HG03521 (cell line): ENCODE measurements at regions not wholly inside any gene's neighbourhood (a gene's known extent, or its start where the extent isn't known, plus 50 kb on each side); places are given as distances from the start of the nearest gene placed in this dataset.
"Not testable (repeated sequence)": the region's sequence is repeated elsewhere in the genome, so short reads cannot be mapped to it uniquely, and the experiment has no call there.

Experiments
- ATAC-seq: cut with Tn5 transposase; IDR thresholded peaks from one replicate; pipeline ENCODE4 v1.9.1; 2021; ENCODE audit warnings: mild to moderate bottlenecking, moderate library complexity; ENCODE audit not compliant: unreplicated experiment

DNA sequence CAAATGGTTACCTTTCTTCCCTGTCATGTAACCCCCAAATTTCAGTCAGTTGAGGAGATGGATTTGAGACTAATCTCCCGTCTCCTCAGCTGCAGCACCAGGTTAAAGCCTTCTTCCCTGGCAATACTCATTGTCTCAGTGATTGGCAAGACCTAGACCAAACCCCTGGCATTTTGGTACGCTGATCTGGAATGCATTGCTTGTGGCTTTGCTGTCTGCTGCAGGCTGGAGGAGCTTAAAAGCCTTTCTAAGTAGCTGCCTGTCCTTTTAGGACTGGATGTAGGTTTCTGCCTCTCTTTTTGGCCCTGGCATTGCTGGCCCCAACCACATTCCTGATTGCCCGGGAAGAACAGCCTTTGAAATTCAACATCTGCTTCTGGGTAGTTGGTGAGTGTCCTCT is 729.6 kb upstream of the GJE1 start:
- ATAC-seq = no peak

DNA sequence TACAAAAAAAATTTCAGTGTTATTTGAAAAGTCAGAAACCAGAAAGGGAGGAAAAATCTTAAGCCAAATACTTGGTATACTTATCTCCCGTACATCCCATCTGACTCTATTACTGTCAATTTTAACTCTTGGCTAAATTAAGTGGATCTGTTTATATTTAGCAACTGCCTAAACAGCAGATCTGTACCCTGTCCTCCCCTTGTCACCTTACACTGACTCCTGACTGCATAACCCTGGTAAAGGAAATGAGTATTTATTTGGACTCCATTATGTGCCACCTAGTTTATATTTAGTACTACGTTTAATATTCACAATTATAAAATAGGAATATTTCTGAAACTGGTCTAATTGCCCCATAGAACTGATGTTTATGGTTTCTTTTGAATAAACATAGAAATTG is 730.2 kb upstream of the GJE1 start:
- no peak for ATAC-seq

DNA sequence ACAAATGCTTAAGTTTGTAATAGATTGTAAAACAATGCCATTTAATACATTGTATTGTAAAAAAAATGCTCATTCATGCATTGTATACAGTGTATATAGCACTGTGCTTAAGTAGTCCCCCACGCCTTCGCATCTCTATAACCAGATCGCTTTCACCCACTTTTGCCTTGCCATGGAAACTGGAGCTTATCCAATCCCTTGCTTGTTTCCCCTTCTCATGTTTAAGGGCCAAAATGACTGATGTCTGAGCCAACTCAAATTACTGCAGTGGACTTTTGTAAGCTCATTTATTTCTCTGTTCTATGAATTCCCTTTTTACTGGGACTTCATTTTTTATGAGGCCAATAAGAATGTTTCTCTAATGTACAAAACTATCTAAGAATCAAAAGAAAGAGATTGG is 730.9 kb upstream of the GJE1 start:
- ATAC-seq = no peak

DNA sequence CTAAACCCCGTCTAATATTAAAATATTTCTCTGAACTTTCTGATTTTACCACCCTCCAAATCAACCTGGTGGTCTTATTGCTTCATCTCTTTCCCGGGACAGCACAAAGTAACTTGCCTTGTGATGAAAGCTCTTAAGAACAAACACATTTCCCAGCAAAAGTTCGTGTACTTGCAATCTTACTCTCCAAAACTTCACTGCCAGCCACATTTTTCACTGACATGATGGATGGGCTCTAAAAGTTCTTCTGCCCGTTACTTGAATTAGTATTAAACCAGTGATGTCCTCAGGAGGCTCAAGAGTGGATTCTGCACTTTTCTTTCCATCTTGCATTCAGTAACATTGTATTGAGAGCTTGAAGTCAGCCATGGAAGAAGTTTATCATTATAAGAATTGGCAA is 731.6 kb upstream of the GJE1 start:
- ATAC-seq = no peak

DNA sequence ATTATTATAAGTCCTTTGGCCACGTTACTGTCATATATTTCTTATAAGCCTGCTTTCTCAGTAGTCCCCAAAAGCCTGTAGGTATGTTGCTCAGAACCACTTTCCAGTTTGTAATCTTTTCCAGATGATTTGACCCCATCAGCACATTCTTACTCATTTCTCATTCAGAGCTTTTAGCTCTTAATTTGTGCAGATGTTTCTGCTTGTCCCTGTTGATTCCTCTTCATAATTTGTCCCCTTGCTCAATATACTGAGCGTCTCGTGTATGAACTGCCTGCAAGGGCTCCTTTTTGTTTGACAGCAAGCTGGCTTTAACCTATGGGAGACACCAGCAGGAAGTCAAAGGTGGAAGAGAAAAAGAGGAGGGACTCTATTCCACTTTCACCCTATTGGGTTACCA is 733.8 kb upstream of the GJE1 start:
- ATAC-seq = no peak

DNA sequence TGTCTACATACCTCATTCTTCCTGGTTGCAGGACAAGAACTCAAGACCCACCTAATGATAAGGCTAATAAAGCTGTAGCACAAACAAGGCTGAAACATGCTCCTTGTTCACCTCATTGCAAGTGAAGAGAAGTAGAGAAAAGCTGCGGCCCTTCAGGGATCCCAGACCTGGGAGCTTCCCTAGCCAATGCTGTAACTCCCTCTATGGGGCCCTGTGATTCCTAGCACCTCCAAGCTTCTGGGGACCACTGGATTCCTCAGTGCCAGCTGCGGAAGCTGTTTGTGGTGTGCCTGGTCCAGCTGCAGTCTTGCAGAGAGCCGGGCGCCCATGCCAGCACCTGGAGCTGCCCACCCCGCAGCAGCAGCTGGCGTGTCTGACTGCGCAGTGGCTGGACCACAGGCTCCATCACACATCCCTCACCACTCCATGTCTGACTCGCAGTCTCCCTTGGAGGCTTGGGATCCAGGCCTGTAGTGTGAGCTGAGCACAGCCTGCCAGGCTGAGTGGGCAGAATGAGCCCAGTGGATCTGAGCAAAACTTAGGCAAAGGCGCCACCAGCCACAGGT is 737.2 kb upstream of the GJE1 start:
- no peak for ATAC-seq

DNA sequence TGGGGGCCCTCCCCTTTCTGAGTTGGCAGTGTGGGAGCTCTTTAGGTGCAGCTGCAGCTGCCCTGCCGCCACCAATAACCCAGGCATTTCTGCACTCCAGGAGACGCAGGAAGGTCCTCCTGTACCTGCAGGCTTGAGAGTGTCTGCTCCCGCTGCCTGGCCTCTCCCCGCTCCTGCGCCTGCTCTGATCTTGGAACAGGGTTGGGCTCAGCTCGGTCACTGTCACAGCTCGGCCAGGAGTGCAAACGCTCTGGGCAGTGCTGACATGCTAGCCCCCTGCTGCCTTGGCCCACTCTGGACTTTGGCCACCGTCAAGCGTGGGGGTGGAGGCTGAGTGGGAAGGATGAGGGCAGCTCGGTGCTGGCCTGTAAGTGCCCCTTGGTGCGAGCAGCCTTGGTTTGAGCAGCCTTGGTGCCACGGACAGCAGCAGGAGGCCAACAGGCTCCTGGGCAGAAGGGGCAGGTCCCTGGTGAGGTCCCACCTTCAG is 738.1 kb upstream of the GJE1 start:
- no peak for ATAC-seq

DNA sequence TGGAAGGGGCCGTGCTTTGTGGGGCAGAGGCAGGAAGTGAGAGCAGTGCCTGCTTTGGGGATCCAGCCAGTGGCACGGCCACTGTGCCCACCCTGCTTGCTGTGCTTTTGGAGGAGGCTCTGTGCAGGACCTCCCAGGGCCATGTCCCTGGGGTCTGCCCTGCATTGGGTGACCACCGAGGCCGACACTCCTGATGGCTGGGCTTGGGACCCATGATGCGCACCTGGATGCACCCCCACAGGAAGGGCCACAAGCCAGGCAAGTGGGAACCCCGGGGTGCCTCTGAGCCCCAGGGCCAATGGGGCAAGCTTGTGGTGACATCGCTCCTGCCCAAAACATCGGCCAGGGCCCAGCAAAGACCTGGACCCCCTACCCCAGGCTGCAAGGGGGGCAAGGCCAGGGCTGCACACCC is 738.6 kb upstream of the GJE1 start:
- ATAC-seq = no peak

DNA sequence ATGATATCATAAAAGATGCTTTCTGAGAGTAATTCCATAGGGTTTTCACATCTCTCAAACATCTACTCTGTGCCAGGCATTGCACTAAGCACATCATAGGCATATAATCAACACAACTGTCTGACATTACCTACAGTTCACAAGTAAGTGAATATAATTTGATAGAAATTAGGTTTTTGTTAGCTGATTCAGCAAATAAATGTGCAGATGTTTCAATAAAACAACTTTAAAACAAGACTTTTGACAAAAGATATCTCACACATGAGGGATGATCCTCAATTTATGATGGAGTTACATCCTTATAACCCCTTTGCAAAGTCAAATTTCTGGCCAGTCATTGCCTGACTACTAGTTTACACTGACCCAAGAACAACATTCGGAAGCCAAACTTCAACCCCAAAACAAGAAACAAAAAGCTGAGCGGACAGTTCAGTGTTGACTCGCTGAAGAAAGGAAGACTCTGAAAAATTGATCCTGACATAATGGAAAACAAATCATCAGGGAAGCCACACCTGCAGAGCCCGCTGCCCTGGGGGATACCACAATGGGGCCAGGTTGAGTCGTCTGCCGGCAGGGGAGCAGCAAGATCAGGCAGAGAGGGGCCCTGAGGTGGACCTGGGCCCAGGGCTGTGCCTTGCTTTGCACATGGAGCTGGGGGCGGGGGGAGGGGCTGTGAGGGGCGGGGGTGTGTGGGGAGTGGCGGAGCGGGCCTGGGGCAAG is 739.2 kb upstream of the GJE1 start:
- no peak for ATAC-seq

DNA sequence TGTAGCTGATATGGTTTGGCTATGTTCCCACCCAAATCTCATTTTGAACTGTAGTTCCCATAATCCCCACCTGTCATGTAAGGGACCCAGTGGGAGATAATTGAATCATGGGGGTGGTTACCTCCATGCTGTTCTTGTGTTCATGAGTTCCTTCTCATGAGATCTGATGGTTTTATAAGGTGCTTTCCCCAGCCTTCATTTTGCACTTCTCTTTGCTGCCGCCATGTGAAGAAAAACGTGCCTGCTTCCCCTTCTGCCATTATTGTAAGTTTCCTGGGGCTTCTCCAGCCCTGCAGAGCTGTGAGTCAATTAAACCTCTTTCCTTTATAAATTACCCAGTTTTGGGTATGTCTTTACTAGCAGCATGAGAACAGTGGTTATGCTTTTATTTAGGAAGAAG is 741.6 kb upstream of the GJE1 start:
- not testable (repeated sequence) for ATAC-seq

DNA sequence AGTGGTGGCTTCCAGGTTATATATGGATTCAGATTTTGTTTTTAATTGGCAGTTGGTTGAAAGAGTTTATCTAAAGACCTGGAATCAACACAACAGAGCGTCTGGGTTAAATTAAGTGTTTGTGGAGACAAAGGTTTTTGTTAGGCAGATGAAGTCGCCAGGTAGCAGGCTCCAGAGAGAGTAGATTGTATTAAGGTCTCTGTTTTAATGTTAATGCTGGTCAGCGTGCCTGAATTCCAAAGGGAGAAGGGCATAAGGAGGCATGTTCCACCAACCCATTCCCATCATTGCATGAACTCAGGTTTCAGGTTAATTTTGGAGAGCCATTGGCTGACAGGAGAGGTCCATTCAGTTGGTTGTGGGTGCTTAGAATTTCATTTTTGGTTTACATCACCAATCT is 744.1 kb upstream of the GJE1 start:
- no peak for ATAC-seq

DNA sequence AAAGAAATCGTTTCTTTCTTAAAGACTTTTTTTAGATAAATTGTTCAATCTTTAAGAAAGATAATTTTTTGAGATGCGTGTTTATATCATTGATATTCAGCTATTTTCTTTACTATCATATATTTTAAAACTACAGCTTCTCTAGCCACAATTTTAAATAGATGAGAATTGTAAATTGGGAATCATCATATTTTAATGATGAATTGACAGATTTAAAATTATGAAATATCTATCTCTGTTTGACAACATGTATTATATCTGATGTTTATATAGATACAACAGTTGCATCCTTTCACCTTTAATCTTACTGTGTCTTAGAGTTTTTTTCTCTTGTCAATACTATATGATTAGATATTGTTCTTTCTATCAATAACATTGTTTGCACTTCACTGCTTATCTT is 762.3 kb upstream of the GJE1 start:
- no peak for ATAC-seq

DNA sequence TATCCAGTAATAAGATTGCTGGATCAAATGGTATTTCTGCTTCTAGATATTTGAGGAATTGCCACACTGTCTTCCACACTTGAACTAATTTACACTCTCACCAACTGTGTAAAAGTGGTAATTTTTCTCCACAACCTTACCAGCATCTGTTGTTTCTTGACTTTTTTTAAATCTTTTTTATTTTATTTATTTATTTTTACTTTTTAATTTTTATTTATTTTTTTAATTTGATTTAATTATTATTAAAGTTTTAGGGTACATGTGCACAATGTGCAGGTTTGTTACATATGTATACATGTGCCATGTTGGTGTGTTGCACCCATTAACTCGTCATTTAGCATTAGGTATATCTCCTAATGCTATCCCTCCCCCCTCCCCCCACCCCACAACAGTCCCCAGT is 765.9 kb upstream of the GJE1 start:
- ATAC-seq = not testable (repeated sequence)

DNA sequence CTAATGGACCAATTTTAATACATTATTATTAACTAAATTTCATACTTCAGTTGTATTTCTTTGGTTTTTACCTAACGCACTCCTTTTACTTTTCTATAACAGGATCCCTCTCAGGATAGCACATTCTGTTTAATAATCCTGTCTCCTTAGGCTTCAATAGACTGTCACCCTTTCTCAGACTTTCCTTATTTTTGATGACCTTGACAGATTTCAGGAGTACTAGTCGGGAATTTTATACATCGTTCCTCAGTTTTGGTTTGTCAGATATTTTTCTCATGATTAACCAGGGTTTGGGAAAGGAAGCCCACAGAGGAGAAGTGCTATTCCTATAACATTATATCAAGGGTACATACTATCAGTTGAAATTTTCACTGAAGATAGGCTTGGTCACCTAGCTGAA is 768.0 kb upstream of the GJE1 start:
- ATAC-seq = no peak

DNA sequence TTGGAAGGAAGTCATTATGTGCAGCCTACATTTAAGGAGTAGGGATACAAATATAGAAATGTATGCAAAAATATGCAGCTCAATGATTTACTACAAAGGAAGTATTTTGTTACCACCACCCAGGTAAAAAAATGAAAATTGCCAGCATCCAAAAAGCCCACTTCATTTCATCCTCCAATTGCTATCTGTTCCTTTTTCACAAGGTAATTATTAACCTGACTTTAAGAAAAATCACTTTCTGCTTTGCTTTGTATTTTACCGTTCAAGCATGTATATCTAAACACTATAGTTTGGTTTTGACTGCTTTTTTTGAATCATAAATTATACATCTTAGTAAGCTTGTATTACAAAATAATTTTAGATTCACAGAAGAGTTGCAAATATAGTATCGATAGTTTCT is 768.5 kb upstream of the GJE1 start:
- ATAC-seq = no peak

DNA sequence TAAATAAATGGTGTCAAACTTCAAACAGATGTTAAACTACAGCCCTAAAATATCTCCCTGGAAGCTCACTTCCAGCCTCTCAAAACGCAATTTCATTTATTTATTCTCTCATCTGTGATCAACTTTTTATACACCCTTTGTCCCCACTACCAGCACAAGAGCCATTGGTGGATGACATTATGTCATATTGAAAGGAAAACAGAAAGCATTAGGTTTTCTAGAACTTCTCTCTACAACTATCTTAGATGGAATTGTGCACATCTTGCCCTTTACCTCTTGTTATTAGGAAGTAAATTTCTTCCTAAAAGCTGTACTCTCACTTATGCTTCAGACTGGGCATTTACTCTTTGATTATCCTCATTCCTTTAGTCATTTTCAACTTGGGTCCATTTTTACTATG is 771.2 kb upstream of the GJE1 start:
- ATAC-seq = no peak

DNA sequence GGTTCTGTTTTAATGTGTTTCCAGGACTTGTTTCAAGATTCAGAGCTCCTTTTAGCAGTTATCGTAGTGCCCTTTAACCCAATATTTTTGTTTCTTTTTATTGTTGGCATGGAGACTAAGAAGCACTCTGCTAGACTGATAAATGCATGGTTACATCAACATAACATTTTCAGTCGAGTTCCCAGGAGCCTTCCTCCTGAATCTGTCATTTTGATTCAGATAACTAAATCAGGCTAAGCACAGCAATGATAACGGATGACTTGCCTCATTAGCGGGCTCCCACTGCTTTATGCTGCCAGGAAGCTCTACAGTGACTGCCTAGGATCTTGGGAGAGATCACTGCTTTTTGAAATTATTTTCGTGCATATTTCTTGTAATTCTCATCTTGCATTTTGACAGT is 772.8 kb upstream of the GJE1 start:
- ATAC-seq = no peak

DNA sequence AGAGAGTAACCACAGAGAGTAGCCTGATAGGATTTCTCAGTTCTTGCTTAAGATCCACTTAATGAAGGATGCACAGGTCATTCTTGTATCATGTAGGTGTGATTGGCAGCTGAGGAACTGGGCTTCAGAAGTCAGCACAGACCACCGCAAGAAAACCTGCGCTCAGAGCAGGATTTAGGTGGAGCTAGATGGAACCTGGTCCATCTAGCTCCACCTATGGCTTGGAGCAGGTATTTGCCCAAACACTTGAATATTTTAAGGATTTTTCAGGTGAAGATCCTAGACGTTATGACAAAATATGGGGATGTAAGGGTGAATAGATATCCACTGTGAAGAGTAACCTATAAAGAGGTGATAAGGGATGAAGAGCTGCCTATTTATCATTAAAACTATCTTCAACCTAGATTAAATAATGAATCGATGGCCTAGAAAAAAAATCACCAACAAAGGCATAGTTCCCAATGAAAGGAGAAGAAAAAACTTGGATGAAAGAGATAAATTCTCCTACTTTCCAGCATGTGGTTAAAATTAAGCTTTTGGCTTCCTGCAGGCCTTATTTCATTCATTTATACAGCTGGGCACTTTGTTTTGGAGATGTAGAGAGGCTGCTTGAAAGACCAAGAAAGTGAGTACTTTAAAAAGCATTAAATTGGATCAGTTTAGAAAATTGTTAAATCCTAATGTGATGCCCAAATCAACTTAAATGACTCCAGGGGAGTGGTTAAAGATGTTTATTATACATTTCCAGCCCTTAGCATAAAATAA is 778.4 kb upstream of the GJE1 start:
- ATAC-seq = no peak

DNA sequence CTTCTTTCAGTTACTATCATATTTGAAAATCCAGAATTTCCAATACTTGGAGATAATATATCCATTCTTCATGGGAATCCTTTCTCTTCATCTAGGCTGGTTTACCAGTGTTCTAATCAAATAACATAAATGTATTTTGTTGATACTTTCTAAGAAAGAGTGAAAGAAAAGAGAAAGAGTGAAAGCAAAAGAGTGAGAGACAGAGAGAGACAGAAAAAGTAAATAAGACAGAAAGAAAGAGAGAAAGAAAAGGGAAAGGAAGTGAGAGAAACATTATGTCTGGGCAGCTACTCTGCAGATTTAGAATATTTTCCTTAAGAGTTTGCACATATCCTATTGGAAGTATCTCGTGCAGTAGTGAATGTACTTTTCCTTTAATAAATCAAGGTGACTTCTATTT is 781.0 kb upstream of the GJE1 start:
- ATAC-seq = no peak

DNA sequence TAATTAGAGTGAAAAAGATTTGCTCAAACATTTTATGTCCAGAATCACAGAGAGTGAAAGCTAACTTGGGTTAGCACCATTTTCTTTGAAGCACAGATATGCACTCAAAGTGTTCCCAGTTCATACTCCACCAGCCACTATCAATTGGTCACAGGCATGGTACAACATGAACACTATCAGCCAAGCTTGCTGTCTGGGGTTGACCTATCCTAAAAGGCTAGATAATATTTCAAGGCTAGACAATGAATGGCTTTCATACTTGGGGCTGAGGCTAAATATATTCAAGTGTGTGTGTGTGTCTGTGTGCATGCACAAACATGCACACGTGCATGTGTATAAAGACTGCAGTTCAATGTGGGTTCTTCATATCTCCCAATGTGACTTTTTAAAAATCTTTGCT is 783.0 kb upstream of the GJE1 start:
- ATAC-seq = no peak

DNA sequence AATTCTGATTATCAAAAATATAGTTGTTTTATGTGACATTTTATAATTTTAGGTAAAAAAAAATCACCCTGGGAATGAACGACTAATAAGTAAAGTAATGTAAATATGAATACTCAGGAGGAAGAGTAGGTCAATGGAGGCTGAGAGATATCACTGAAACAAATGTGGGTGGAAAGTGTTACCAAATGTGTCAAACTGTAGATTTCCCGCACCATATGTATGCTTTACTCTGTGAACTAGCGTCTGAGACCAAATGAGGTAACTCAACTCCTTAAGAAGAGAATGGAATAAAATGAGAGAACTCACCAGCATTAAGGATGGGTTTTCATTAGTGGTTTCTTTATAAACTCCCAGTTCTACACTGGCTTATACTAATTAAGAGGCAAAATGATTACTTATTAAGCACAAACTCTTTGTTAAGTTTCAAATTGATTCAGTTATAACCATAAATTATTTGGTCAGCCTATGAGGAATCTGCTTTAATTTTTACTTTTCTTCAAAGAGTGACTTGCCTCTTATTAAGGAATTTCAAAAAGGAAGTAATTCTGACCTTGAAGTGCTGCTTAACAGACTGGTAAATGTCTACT is 784.7 kb upstream of the GJE1 start:
- ATAC-seq = no peak

DNA sequence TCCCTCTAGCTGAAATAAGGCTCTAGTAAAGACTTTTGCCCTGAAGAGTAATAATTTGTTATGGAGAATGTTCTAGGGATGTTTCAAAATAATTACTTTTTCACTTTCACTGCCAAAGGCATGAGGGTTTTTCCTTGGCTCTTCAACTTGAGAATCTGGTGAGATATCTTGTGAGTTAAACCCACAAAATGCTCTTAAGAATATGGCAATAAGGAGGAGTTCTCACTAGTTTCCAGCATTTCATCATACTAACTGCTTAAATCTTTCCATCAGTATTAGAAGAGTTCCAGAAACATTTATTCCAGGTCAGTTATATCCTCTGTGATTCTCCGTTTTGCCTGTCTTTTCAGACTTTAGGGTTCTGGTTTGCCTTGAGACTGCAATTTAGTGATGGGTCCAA is 785.6 kb upstream of the GJE1 start:
- no peak for ATAC-seq
